H1 (cell line): ENCODE measurements at regions not wholly inside any gene's neighbourhood (a gene's known extent, or its start where the extent isn't known, plus 50 kb on each side); places are given as distances from the start of the nearest gene placed in this dataset.

Experiments used
- ASH2L ChIP-seq: fragments of 200-600, 300-600 bp; sonication (generic); IDR thresholded peaks from one replicate; pipeline ENCODE4 v1.7.1; 2017; ENCODE audit warnings: low read length
- PHF8 ChIP-seq: fragments of 200-600 bp; sonication (generic); conservative IDR thresholded peaks from 2 replicates; pipeline ENCODE4 v1.7.1; 2012; ENCODE audit warnings: low read depth, mild to moderate bottlenecking, inconsistent platforms, low read length, moderate library complexity
- SRF ChIP-seq: IDR thresholded peaks from 2 replicates; pipeline ENCODE4 v1.6.1; 2011; ENCODE audit warnings: mild to moderate bottlenecking, low read depth, low read length, moderate library complexity
- TBP ChIP-seq: IDR thresholded peaks from 2 replicates; pipeline ENCODE4 v1.6.1; 2011; ENCODE audit warnings: low read depth, low read length, improper control_type of control experiment
- TCF12 ChIP-seq: IDR thresholded peaks from 2 replicates; pipeline ENCODE4 v1.6.1; 2011; ENCODE audit warnings: low read depth, mild to moderate bottlenecking, low read length

DNA sequence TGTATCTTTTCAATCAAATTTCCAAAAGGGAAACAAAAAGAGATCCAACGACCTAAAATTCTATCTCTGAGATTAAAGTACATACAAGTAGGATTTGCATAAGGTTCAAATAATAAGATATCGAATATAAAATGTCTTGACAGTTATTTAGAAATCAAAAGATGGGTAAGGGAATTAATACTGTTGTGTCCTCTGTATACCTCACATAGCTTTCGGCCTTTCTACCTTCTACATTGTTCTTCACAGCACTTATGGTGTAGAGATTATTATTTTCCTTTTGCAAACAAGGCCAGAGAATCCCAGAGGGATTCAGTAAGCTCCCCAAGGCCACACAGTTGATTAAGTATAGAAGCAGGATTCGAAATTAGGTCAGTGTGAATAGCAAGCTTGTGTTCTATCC lies 403.6 kb downstream of the SPRY2 start (continued):
- TF ChIP-seq PHF8 (no peak), ASH2L (no peak), SRF (no peak), TBP (no peak), TCF12 (no peak)
